ENCODE measurements at regions not wholly inside any gene's neighbourhood (a gene's known extent, or its start where the extent isn't known, plus 50 kb on each side); places are given as distances from the start of the nearest gene placed in this dataset.
"Not testable (repeated sequence)": the region's sequence is repeated elsewhere in the genome, so short reads cannot be mapped to it uniquely, and the experiment has no call there.

DNA sequence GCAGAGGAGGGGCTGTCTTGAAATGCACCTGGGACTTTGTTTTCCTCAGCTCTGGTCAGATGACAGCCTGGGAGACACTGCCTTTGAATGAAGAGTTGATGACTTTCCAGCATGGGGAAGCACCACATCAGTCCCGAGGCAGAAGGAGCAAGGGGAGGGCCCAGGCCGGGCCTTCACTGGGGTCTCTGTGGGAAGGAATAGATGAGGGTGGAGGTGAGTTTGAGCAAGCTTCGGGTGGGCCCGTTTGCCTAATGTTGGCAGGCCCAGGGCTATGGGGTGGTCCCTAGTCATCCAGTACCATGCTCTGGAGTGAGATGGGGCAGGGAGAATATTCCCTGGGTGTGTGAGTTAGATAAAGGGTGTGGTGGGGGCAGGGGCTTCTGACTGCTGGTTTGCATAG lies 100.4 kb upstream of the RUFY1 start:
- TF ChIP-seq, protein P1, sequence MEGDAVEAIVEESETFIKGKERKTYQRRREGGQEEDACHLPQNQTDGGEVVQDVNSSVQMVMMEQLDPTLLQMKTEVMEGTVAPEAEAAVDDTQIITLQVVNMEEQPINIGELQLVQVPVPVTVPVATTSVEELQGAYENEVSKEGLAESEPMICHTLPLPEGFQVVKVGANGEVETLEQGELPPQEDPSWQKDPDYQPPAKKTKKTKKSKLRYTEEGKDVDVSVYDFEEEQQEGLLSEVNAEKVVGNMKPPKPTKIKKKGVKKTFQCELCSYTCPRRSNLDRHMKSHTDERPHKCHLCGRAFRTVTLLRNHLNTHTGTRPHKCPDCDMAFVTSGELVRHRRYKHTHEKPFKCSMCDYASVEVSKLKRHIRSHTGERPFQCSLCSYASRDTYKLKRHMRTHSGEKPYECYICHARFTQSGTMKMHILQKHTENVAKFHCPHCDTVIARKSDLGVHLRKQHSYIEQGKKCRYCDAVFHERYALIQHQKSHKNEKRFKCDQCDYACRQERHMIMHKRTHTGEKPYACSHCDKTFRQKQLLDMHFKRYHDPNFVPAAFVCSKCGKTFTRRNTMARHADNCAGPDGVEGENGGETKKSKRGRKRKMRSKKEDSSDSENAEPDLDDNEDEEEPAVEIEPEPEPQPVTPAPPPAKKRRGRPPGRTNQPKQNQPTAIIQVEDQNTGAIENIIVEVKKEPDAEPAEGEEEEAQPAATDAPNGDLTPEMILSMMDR (conservative IDR thresholded peaks at IDR 0.05; ENCODE audit: low read length), result not testable (repeated sequence)
- TF ChIP-seq EZH2phosphoT487 (IDR thresholded peaks at IDR 0.05; ENCODE audit: borderline replicate concordance, low read depth, low read length), result not testable (repeated sequence)

Data from OCI-LY7 (cell line).